ENCODE measurements at regions not wholly inside any gene's neighbourhood (a gene's known extent, or its start where the extent isn't known, plus 50 kb on each side); places are given as distances from the start of the nearest gene placed in this dataset.

- TF ChIP-seq, protein P1, sequence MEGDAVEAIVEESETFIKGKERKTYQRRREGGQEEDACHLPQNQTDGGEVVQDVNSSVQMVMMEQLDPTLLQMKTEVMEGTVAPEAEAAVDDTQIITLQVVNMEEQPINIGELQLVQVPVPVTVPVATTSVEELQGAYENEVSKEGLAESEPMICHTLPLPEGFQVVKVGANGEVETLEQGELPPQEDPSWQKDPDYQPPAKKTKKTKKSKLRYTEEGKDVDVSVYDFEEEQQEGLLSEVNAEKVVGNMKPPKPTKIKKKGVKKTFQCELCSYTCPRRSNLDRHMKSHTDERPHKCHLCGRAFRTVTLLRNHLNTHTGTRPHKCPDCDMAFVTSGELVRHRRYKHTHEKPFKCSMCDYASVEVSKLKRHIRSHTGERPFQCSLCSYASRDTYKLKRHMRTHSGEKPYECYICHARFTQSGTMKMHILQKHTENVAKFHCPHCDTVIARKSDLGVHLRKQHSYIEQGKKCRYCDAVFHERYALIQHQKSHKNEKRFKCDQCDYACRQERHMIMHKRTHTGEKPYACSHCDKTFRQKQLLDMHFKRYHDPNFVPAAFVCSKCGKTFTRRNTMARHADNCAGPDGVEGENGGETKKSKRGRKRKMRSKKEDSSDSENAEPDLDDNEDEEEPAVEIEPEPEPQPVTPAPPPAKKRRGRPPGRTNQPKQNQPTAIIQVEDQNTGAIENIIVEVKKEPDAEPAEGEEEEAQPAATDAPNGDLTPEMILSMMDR (IDR thresholded peaks at IDR 0.05), result no peak
- DNase-seq (ENCODE audit: low spot score), result no peak
- Histone ChIP-seq H3K4me1 (no peaks in the 10 kb centered on the region), H3K36me3 (no peaks in the 10 kb centered on the region), H3K9me3 (no peaks in the 10 kb centered on the region), H3K4me3 (no peak overlapping the region), H3K27ac (no peak overlapping the region), H3K27me3 (no peaks in the 10 kb centered on the region)
These were observed 234.6 kb downstream of the POSTN start for GRCh38 chr13:37364007-37364406.

DNA sequence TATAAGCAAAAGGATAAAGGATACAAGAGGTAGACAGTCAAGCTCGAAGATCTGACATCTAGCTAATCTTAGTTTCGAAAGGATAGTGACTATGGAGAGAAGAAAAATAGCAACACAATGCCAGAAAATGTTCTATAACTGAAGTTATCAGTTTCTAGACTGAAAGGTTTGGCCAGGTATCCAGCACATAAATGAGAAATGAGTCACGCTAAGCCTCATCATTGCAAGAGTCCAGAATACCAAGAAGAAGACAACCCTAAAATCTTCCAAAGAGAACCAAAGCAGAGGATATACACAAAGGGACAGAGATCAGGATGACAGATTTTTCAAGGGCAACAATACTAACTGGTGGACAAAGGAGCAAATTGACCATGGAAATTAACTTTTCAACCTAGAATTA lies 237.0 kb downstream of the POSTN start:
- Histone ChIP-seq H3K36me3 (no peaks in the 10 kb centered on the region), H3K27ac (no peak overlapping the region), H3K27me3 (no peaks in the 10 kb centered on the region), H3K4me1 (no peaks in the 10 kb centered on the region), H3K4me3 (no peak overlapping the region), H3K9me3 (no peaks in the 10 kb centered on the region)
- TF ChIP-seq, protein P1 (IDR thresholded peaks at IDR 0.05), result no peak
- DNase-seq (ENCODE audit: low spot score), result no peak

DNA sequence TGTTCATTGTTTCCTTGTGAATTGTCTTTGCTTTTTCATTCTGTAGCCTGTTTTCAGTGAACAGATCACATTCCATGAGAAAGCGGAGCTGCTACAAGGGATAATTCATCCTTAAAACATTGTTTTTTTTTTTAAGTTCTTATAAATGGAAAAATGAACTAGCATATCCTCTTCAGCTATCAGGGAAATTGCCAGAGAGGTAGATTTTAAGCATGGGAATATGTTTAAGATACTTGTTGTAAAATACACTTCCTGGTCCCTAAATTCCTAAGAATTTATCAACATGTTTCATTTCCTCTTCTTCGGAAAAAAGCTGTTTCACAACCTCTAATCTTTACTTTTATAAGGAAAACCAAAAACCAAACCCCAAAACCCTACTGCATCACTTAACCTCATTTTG lies 238.0 kb downstream of the POSTN start:
- TF ChIP-seq, protein P1 (IDR thresholded peaks at IDR 0.05), result no peak
- Histone ChIP-seq H3K36me3 (no peaks in the 10 kb centered on the region), H3K27ac (no peak overlapping the region), H3K9me3 (no peaks in the 10 kb centered on the region), H3K4me1 (no peaks in the 10 kb centered on the region), H3K27me3 (no peaks in the 10 kb centered on the region), H3K4me3 (no peak overlapping the region)
- DNase-seq (ENCODE audit: low spot score), result no peak

DNA sequence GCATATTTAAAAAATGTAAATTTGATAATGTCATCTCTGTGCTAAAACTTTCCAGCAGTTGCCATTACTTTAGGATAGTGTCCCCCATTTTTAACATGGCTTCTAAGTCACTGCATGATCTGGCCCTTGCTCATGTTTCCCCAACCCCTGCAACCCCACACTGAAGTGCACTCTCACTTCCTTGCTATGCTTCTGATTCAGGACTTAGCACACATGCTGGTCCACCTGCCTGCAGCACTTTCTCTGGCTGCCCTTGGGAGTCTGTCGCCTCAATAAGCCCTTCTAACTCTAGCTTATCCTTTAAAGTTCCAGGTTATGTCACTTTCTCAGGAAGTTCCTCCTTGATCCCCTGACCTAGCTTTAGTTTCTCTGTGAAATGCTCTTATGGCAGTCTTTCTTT lies 241.0 kb downstream of the POSTN start:
- no peak overlapping the region for H3K27ac ChIP-seq
- no peaks in the 10 kb centered on the region for H3K9me3 ChIP-seq
- TF ChIP-seq, protein P1 (IDR thresholded peaks at IDR 0.05), result no peak
- H3K36me3 ChIP-seq, result no peaks in the 10 kb centered on the region
- no peak for DNase-seq (ENCODE audit: low spot score)
- no peaks in the 10 kb centered on the region for H3K4me1 ChIP-seq
- no peaks in the 10 kb centered on the region for H3K27me3 ChIP-seq
- no peak overlapping the region for H3K4me3 ChIP-seq

GRCh38 chr13:37353911-37354310 lies 244.7 kb downstream of the POSTN start:
- TF ChIP-seq, protein P1 (IDR thresholded peaks at IDR 0.05), result no peak

DNA sequence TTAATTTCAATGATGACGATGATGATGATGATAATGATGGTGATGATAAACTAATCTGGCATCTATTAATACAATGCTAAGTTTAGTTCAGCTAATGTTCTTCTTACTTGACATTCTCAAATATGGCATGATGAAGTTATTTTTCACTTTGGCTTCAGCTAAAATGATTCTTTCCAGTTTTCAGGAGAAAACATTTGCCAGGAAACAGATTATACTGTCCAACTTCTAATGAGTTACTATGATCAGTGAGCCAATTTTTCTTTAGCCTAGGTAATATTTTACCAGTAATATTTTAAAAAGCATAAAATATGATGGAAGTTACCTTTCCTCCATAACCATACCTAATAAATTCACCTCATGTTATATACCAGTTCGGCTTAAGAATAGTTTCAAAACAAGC lies 245.7 kb upstream of the CSNK1A1L start:
- Histone ChIP-seq H3K27ac (no peak overlapping the region), H3K27me3 (no peaks in the 10 kb centered on the region), H3K9me3 (peaks cover 0 to 16% of the 10 kb centered on the region in 2 donors), H3K36me3 (no peaks in the 10 kb centered on the region), H3K4me1 (no peaks in the 10 kb centered on the region), H3K4me3 (no peak overlapping the region)
- TF ChIP-seq, protein P1 (IDR thresholded peaks at IDR 0.05), result no peak
- no peak for DNase-seq (ENCODE audit: low spot score)

More at GRCh38 chr13:37353911-37354310, 244.7 kb downstream of the POSTN start:
- H3K4me3 ChIP-seq, result no peak overlapping the region
- no peak for DNase-seq (ENCODE audit: low spot score)
- no peak overlapping the region for H3K27ac ChIP-seq
- H3K27me3 ChIP-seq, result no peaks in the 10 kb centered on the region
- peaks cover 0 to 1% of the 10 kb centered on the region in 2 donors for H3K9me3 ChIP-seq
- H3K4me1 ChIP-seq, result no peaks in the 10 kb centered on the region
- H3K36me3 ChIP-seq, result no peaks in the 10 kb centered on the region

Data from right atrium auricular region (tissue), 2 donors.